ENCODE measurements at regions not wholly inside any gene's neighbourhood (a gene's known extent, or its start where the extent isn't known, plus 50 kb on each side); places are given as distances from the start of the nearest gene placed in this dataset.

DNA sequence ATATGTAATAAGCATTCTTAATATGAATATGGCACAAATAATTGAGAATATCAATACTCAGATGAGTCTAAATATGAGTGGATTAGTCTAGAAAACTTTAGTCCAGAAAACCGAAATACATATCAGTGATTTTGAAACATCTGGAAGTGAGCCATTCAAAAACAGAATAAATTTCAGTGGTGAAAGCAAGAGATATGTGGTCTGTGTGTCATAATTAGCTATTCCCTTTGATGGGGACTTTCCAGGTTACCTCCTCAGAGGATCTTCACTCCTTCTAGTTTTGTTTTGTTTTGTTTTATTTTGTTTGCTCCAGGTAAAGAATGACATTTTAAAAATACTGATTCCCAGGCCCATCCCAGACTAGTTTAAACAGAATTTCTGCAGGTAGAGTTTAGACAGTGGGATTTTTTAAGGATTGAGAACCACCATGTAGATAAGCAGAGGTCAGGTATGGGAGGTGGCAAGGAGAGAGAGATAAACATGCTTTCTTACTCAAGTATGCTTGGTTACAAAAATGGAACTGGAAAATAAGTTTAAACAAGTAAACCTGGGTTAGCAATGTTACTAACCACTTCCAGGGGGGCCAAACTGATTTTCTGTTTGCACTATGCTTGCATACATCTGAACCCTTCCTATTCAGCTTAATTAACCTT, 70.7 kb downstream of the NABP1 start (continued):
- TF ChIP-seq EGR1 (IDR thresholded peaks at IDR 0.05; ENCODE audit: borderline replicate concordance in 1 of 2, low read depth in 2 of 2, low read length in 2 of 2), result no peak
- TF ChIP-seq, protein P1, sequence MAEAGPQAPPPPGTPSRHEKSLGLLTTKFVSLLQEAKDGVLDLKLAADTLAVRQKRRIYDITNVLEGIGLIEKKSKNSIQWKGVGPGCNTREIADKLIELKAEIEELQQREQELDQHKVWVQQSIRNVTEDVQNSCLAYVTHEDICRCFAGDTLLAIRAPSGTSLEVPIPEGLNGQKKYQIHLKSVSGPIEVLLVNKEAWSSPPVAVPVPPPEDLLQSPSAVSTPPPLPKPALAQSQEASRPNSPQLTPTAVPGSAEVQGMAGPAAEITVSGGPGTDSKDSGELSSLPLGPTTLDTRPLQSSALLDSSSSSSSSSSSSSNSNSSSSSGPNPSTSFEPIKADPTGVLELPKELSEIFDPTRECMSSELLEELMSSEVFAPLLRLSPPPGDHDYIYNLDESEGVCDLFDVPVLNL (IDR thresholded peaks at IDR 0.05; ENCODE audit: low read depth, low read length), result no peak
- no peak for TF ChIP-seq CREB1 (IDR thresholded peaks at IDR 0.05; ENCODE audit: low read depth)
- no peak for TF ChIP-seq NR2F1 (conservative IDR thresholded peaks at IDR 0.05)
- TF ChIP-seq EP300 (IDR thresholded peaks at IDR 0.05; ENCODE audit: borderline replicate concordance in 1 of 2, control insufficient read depth in 1 of 2, low read depth in 2 of 2, low read length in 2 of 2), result 0 out of 4 replicates have a peak, but pooled peaks of 1 of the 2 experiments have one; percentile 15
- TF ChIP-seq NFYB (IDR thresholded peaks at IDR 0.05; ENCODE audit: insufficient read depth, low read depth, low read length), result no peak
- no peak for TF ChIP-seq BMI1 (IDR thresholded peaks at IDR 0.05; ENCODE audit: borderline replicate concordance)
- no peak for TF ChIP-seq SMC3 (IDR thresholded peaks at IDR 0.05; ENCODE audit: borderline replicate concordance, low read length)
- no peak for TF ChIP-seq PAX8 (IDR thresholded peaks at IDR 0.05)
- TF ChIP-seq KLF5 (IDR thresholded peaks at IDR 0.05; ENCODE audit: partially characterized antibody), result no peak
- no peak for TF ChIP-seq TARDBP (IDR thresholded peaks at IDR 0.05; ENCODE audit: borderline replicate concordance)
- no peak for TF ChIP-seq ETV6 (conservative IDR thresholded peaks at IDR 0.05 in 1 of 2, IDR thresholded peaks at IDR 0.05 in 1 of 2; ENCODE audit: borderline replicate concordance in 1 of 2, low read depth in 1 of 2)
- TF ChIP-seq, protein P2, sequence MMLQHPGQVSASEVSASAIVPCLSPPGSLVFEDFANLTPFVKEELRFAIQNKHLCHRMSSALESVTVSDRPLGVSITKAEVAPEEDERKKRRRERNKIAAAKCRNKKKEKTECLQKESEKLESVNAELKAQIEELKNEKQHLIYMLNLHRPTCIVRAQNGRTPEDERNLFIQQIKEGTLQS (IDR thresholded peaks at IDR 0.05; ENCODE audit: borderline replicate concordance, extremely low read depth, low read depth, low read length), result no peak
- no peak for TF ChIP-seq TCF12 (IDR thresholded peaks at IDR 0.05; ENCODE audit: low read depth, low read length)
- no peak for TF ChIP-seq RB1 (IDR thresholded peaks at IDR 0.05; ENCODE audit: borderline replicate concordance)
- no peak for TF ChIP-seq RBBP5 (conservative IDR thresholded peaks at IDR 0.05)
- no peak for TF ChIP-seq SPI1 (IDR thresholded peaks at IDR 0.05; ENCODE audit: borderline replicate concordance, insufficient read depth, low read depth, low read length)
- peak; percentile 79; the same call in 1 of the 2 replicates for TF ChIP-seq RUNX3 (IDR thresholded peaks at IDR 0.05; ENCODE audit: low read length)
- peak; percentile 77 for TF ChIP-seq MTA2 (IDR thresholded peaks at IDR 0.05; ENCODE audit: low read depth)
- TF ChIP-seq, protein P3, sequence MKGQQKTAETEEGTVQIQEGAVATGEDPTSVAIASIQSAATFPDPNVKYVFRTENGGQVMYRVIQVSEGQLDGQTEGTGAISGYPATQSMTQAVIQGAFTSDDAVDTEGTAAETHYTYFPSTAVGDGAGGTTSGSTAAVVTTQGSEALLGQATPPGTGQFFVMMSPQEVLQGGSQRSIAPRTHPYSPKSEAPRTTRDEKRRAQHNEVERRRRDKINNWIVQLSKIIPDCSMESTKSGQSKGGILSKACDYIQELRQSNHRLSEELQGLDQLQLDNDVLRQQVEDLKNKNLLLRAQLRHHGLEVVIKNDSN (IDR thresholded peaks at IDR 0.05; ENCODE audit: borderline replicate concordance, extremely low read length, insufficient read depth, low read depth, low read length), result no peak
- no peak for TF ChIP-seq EED (IDR thresholded peaks at IDR 0.05; ENCODE audit: low read depth)
- TF ChIP-seq SIN3A (IDR thresholded peaks at IDR 0.05; ENCODE audit: low read depth, low read length), result no peak
- TF ChIP-seq, protein P4, sequence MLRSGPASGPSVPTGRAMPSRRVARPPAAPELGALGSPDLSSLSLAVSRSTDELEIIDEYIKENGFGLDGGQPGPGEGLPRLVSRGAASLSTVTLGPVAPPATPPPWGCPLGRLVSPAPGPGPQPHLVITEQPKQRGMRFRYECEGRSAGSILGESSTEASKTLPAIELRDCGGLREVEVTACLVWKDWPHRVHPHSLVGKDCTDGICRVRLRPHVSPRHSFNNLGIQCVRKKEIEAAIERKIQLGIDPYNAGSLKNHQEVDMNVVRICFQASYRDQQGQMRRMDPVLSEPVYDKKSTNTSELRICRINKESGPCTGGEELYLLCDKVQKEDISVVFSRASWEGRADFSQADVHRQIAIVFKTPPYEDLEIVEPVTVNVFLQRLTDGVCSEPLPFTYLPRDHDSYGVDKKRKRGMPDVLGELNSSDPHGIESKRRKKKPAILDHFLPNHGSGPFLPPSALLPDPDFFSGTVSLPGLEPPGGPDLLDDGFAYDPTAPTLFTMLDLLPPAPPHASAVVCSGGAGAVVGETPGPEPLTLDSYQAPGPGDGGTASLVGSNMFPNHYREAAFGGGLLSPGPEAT (IDR thresholded peaks at IDR 0.05; ENCODE audit: low read depth), result peak; percentile 90
- TF ChIP-seq NFIC (IDR thresholded peaks at IDR 0.05; ENCODE audit: low read depth, low read length), result peak; percentile 81
- TF ChIP-seq SUPT20H (IDR thresholded peaks at IDR 0.05; ENCODE audit: borderline replicate concordance, control insufficient read depth, low read depth, low read length), result no peak
